RWPE2 (cell line): ENCODE measurements at regions not wholly inside any gene's neighbourhood (a gene's known extent, or its start where the extent isn't known, plus 50 kb on each side); places are given as distances from the start of the nearest gene placed in this dataset.

Experiments used
- ATAC-seq: fragments of 200-7000 bp; cut with Tn5 transposase; 3 replicates; pipeline ENCODE4 v1.9.1; 2021; ENCODE audit warnings: low read depth
- DNase-seq: peaks from one replicate; pipeline ENCODE4 v3.0.0-alpha.2; 2020; ENCODE audit warnings: low spot score
- H3K27ac ChIP-seq: fragments of 450-650 bp; 2 replicates; pipeline ENCODE4 v1.5.1; 2017; ENCODE audit warnings: mild to moderate bottlenecking; ENCODE audit not compliant: poor library complexity, severe bottlenecking
- H3K27me3 ChIP-seq: fragments of 250-450 bp; sonication (Bioruptor Pico); 2 replicates; pipeline ENCODE4 v1.5.1; 2021; ENCODE audit warnings: mild to moderate bottlenecking, moderate library complexity; ENCODE audit not compliant: insufficient read depth, poor library complexity, severe bottlenecking
- H3K36me3 ChIP-seq: fragments of 250-450 bp; sonication (Bioruptor Pico); 2 replicates; pipeline ENCODE4 v1.5.1; 2020; ENCODE audit warnings: low read depth, mild to moderate bottlenecking, moderate library complexity
- H3K4me1 ChIP-seq: fragments of 250-450 bp; sonication (Bioruptor Pico); 2 replicates; pipeline ENCODE4 v1.5.1; 2021; ENCODE audit warnings: mild to moderate bottlenecking, moderate library complexity; ENCODE audit not compliant: insufficient read depth, poor library complexity, severe bottlenecking
- H3K4me3 ChIP-seq: fragments of 250-450 bp; sonication (Bioruptor Pico); 2 replicates; pipeline ENCODE4 v1.5.1; 2021; ENCODE audit warnings: mild to moderate bottlenecking, moderate library complexity; ENCODE audit not compliant: severe bottlenecking
- H3K9me3 ChIP-seq: fragments of 250-450 bp; sonication (Bioruptor Pico); 2 replicates; pipeline ENCODE4 v1.5.1; 2021; ENCODE audit warnings: mild to moderate bottlenecking, moderate library complexity; ENCODE audit not compliant: severe bottlenecking
- TF ChIP-seq, protein P1 (sequence below): fragments of 450-650 bp; IDR thresholded peaks from one replicate; pipeline ENCODE4 v1.5.1; 2017; ENCODE audit warnings: mild to moderate bottlenecking, moderate library complexity; ENCODE audit not compliant: poor library complexity, severe bottlenecking

GRCh38 chr14:61876362-61877034 is 114.3 kb downstream of the SNAPC1 start:
- H3K4me1 ChIP-seq, result no peaks in the 10 kb centered on the region
- ATAC-seq (no peak), DNase-seq (no peak)
- H3K9me3 ChIP-seq, result no peaks in the 10 kb centered on the region
- no peak overlapping the region for H3K4me3 ChIP-seq
- TF ChIP-seq, protein P1, sequence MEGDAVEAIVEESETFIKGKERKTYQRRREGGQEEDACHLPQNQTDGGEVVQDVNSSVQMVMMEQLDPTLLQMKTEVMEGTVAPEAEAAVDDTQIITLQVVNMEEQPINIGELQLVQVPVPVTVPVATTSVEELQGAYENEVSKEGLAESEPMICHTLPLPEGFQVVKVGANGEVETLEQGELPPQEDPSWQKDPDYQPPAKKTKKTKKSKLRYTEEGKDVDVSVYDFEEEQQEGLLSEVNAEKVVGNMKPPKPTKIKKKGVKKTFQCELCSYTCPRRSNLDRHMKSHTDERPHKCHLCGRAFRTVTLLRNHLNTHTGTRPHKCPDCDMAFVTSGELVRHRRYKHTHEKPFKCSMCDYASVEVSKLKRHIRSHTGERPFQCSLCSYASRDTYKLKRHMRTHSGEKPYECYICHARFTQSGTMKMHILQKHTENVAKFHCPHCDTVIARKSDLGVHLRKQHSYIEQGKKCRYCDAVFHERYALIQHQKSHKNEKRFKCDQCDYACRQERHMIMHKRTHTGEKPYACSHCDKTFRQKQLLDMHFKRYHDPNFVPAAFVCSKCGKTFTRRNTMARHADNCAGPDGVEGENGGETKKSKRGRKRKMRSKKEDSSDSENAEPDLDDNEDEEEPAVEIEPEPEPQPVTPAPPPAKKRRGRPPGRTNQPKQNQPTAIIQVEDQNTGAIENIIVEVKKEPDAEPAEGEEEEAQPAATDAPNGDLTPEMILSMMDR, result no peak
- H3K36me3 ChIP-seq, result no peaks in the 10 kb centered on the region
- H3K27me3 ChIP-seq, result peaks cover 3% of the 10 kb centered on the region
- H3K27ac ChIP-seq, result no peak overlapping the region

- DNase-seq (no peak), ATAC-seq (no peak)
- no peak overlapping the region for H3K4me3 ChIP-seq
- H3K36me3 ChIP-seq, result no peaks in the 10 kb centered on the region
- H3K27me3 ChIP-seq, result peaks cover 3% of the 10 kb centered on the region
- TF ChIP-seq, protein P1, result no peak
- no peak overlapping the region for H3K27ac ChIP-seq
- H3K4me1 ChIP-seq, result no peaks in the 10 kb centered on the region
- H3K9me3 ChIP-seq, result no peaks in the 10 kb centered on the region
Measured at GRCh38 chr14:61877035-61877390, 114.8 kb downstream of the SNAPC1 start.

DNA sequence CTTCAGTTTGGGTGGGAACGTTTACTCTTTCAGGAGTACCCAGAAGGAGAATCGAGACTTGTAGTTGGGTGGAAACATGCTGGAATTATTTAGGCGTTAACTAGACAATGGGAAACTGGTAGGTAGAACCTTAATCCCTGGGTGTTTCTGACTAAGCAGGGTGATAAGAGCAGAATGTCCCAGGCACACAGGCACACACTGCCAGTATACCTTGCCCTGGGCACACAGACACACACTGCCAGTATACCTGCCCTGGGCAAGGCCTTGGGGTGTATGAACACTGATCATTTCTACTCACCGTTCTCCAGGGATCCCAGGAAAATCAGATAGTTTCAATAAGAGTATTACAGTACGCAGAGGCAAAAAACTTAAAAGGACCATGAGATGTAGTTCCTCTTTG is 115.5 kb downstream of the SNAPC1 start:
- Histone ChIP-seq H3K27ac (no peak overlapping the region), H3K4me1 (no peaks in the 10 kb centered on the region), H3K4me3 (no peak overlapping the region), H3K36me3 (no peaks in the 10 kb centered on the region), H3K9me3 (no peaks in the 10 kb centered on the region), H3K27me3 (peaks cover 3% of the 10 kb centered on the region)
- TF ChIP-seq, protein P1, result no peak
- ATAC-seq (no peak), DNase-seq (no peak)

- H3K27me3 ChIP-seq, result peaks cover 3% of the 10 kb centered on the region
- no peaks in the 10 kb centered on the region for H3K4me1 ChIP-seq
- no peak for ATAC-seq
- H3K9me3 ChIP-seq, result no peaks in the 10 kb centered on the region
- no peak overlapping the region for H3K4me3 ChIP-seq
- TF ChIP-seq, protein P1, result no peak
- no peak overlapping the region for H3K27ac ChIP-seq
- H3K36me3 ChIP-seq, result no peaks in the 10 kb centered on the region
- no peak for DNase-seq
Measured at GRCh38 chr14:61878931-61879330, 116.7 kb downstream of the SNAPC1 start.

DNA sequence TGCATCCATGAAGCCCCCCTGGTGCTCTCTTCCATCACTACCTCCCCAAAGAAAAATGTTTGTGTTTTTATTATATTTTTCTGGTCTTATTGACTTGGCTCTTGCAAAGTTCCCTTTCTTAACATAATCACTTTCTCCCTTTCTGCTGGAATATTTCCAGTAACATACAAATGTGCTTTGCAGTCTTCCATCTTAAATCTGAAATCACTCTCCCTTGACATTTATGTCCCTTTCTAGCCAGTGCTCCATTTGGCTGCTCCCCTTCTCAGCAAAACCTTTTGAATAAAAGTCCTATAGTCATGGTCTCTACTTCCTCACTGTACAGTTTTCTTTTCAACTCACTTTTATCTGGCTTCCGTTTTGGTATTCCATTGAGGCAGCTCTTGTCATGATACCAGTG is 118.8 kb downstream of the SNAPC1 start:
- H3K4me3 ChIP-seq, result no peak overlapping the region
- ATAC-seq (no peak), DNase-seq (no peak)
- TF ChIP-seq, protein P1, result no peak
- no peaks in the 10 kb centered on the region for H3K36me3 ChIP-seq
- H3K4me1 ChIP-seq, result no peaks in the 10 kb centered on the region
- H3K27me3 ChIP-seq, result no peaks in the 10 kb centered on the region
- no peak overlapping the region for H3K27ac ChIP-seq
- no peaks in the 10 kb centered on the region for H3K9me3 ChIP-seq
